ENCODE measurements at regions not wholly inside any gene's neighbourhood (a gene's known extent, or its start where the extent isn't known, plus 50 kb on each side); places are given as distances from the start of the nearest gene placed in this dataset.
"Not testable (repeated sequence)": the region's sequence is repeated elsewhere in the genome, so short reads cannot be mapped to it uniquely, and the experiment has no call there.

DNA sequence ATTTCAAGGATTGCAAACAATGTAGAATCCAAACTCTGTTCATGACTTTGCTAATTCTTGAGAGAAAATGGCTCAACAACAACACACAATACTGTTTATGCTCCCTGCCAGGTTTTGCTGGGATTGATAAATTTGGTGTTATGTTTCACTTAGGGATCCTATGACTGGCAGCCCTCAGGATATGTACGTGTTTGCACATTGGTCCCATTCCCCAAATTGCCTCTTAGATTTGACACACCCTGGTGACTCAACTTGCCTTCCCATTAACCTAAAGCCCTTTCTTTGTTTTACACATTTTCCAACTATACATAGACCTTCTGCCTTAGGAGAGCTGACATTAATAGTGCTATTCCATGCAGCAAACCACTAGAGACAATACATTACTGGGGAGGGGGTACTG lies 809.4 kb upstream of the AMELY start:
- no peak overlapping the region for H3K4me3 Mint-ChIP-seq
- no peak for DNase-seq (ENCODE audit: low spot score in 2 of 2)
- H3K36me3 Mint-ChIP-seq = no peaks in the 10 kb centered on the region
- no peak overlapping the region for H3K27ac Mint-ChIP-seq
- H3K9me3 Mint-ChIP-seq = no peaks in the 10 kb centered on the region
- H3K4me1 Mint-ChIP-seq = no peaks in the 10 kb centered on the region
- no peak for ATAC-seq

DNA sequence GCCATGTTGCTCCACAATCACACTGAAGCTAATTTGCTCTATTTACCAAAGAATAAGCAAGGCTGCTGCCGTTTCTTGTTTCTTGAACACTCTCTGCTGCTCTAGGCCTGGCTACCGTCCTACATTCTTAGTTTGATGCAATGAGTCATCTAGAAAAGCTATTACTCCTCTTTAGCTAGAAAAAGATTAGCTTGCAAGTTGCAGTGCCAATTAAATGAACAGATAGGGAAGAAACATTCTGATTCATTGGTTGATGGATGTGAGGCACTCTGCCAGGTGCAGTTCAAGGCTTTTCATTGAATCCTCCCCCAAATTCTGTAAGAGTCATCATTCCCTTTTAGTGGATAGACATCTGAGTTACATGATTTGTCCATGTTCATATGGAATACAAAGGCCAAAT lies 807.7 kb upstream of the AMELY start:
- ATAC-seq (no peak), DNase-seq (ENCODE audit: low spot score in 2 of 2) (no peak)
- Mint-ChIP-seq H3K9me3 (no peaks in the 10 kb centered on the region), H3K4me1 (no peaks in the 10 kb centered on the region), H3K27ac (no peak overlapping the region), H3K36me3 (no peaks in the 10 kb centered on the region), H3K4me3 (no peak overlapping the region)

DNA sequence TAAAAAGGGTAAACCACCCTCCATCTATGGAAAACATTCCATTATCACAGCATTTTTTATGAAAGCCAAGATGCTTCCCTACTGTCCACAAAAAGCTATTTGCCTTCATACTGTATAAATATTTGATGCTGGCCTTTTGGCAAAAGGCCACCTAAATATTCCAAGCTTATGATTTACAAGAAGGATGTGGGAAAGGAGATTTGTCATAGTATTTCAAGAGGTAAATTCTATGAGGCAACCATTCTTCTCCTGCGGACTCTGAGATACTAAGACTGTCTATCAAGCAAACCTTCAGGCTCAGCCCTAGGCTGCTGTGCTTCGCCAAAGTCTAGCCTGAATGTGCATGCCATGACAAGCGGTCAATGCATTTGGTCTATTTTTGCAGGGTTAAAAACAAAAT lies 807.1 kb upstream of the AMELY start:
- ATAC-seq (no peak), DNase-seq (ENCODE audit: low spot score in 2 of 2) (no peak)
- Mint-ChIP-seq H3K9me3 (no peaks in the 10 kb centered on the region), H3K4me3 (no peak overlapping the region), H3K27ac (no peak overlapping the region), H3K4me1 (no peaks in the 10 kb centered on the region), H3K36me3 (no peaks in the 10 kb centered on the region)

DNA sequence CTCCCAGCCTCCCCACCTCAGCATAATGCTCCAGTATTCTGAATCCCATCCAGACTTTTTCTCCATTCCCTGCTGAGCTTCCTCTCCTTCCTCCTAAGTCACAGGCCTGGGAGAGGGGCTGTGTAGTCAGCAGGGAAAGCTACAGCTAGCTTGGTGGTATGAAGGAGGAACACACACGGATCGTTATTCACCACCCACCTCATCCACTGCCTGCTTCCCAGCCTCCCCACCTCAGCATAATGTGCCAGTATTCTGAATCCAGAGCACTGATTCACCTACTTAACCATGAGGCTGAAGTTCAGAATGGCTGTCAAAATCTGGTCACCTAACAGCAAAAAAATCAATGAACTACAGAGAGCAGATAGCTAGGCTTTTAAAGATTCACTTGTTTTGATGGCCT lies 806.6 kb upstream of the AMELY start:
- H3K4me1 Mint-ChIP-seq = no peaks in the 10 kb centered on the region
- no peaks in the 10 kb centered on the region for H3K9me3 Mint-ChIP-seq
- no peak for DNase-seq (ENCODE audit: low spot score in 2 of 2)
- H3K36me3 Mint-ChIP-seq = no peaks in the 10 kb centered on the region
- H3K27ac Mint-ChIP-seq = no peak overlapping the region
- ATAC-seq = no peak
- H3K4me3 Mint-ChIP-seq = no peak overlapping the region

DNA sequence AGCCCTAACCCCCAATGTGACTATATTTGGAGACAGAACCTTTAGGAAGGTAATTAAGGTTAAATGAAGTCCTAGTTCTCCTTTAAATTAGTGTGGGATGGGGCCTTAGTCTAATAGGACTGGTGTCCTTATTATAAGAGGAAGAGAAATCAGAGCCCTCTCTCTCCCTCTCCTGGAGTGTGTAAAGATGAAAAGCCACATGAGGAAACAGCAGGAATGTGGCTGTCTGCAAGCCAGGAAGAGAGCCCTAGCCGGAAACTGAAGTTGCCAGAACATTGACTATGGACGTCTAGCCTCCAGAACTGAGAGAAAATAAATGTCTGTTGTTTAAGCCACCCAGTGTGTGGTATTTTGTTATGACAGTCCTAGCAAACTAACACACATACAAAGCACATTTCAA lies 802.9 kb upstream of the AMELY start:
- Mint-ChIP-seq H3K9me3 (no peaks in the 10 kb centered on the region), H3K4me3 (no peak overlapping the region)
- no peak for DNase-seq (ENCODE audit: low spot score in 2 of 2)

DNA sequence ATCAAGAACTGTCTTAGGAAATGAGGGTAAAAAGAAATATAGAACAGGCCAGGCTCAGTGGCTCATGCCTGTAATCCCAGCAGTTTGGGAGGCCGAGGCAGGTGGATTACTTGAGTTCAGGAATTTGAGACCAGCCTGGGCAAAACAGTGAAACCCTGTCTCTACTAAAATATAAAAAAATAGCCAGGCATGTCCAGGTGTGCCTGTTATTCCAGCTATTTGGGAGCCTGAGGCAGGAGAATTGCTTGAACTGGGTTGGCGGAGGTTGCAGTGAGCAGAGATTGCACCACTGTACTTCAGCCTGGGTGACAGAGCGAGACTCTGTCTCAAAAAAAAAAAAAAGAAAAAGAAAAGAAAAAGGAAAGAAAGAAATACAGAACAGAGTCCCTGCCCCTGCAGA lies 802.2 kb upstream of the AMELY start:
- not testable (repeated sequence) for DNase-seq (ENCODE audit: low spot score in 2 of 2); H3K27ac Mint-ChIP-seq; ATAC-seq; H3K9me3 Mint-ChIP-seq; H3K4me3 Mint-ChIP-seq; H3K36me3 Mint-ChIP-seq; H3K4me1 Mint-ChIP-seq

More for the DNA sequence above, 802.9 kb upstream of the AMELY start:
- H3K27ac Mint-ChIP-seq = no peak overlapping the region
- H3K36me3 Mint-ChIP-seq = no peaks in the 10 kb centered on the region
- no peaks in the 10 kb centered on the region for H3K4me1 Mint-ChIP-seq
- no peak for ATAC-seq

DNA sequence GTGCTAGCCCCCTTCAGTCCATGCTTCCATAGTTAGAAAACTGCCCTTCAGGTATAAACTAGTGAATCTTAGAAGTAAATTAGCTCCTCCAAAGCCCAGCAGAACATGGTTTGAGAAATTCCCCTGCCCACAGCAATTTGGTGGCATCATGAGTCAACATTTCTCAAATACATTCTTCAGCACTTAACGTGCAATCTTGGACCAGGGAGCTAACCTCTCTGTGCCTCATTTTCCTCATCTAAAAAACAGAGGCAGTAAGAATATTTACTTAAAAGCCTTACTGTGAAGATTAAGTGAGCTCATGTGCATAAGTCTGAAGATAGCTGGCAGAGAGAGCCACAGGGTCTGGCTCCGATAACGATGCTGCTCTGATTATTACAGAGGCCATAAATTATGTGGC lies 800.7 kb upstream of the AMELY start:
- DNase-seq (ENCODE audit: low spot score in 2 of 2) (no peak), ATAC-seq (no peak)
- H3K27ac Mint-ChIP-seq = no peak overlapping the region
- no peaks in the 10 kb centered on the region for H3K36me3 Mint-ChIP-seq
- no peaks in the 10 kb centered on the region for H3K9me3 Mint-ChIP-seq
- no peaks in the 10 kb centered on the region for H3K4me1 Mint-ChIP-seq
- H3K4me3 Mint-ChIP-seq = no peak overlapping the region

DNA sequence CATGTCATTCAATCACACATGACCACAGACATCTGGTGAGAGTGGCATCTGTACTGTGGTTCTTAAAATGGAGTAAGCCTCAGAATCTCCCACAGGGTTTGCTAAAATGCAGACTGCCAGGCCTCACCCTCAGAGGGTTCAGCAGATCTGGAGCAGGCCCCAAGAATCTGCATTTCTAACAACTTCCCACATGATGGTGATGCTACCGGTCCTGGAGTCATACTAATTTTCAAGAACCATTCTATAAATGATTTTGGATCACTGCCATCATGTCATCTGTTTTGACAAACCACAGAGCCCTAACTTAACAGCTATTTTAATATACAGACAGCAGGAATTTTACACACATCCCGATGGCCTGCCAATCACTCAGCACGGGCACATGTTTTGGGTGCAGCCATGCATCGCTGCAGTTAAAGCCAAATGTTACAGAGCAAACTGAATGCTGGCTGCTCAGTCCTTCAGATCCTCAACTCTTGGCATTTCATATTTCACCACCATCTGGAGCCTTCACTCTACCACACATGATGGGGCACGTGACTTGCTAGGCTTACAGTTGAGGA lies 792.1 kb upstream of the AMELY start:
- no peak overlapping the region for H3K27ac Mint-ChIP-seq
- no peak overlapping the region for H3K4me3 Mint-ChIP-seq
- ATAC-seq = no peak
- DNase-seq (ENCODE audit: low spot score in 2 of 2) = no peak
- H3K36me3 Mint-ChIP-seq = no peaks in the 10 kb centered on the region
- H3K9me3 Mint-ChIP-seq = no peaks in the 10 kb centered on the region
- no peaks in the 10 kb centered on the region for H3K4me1 Mint-ChIP-seq

DNA sequence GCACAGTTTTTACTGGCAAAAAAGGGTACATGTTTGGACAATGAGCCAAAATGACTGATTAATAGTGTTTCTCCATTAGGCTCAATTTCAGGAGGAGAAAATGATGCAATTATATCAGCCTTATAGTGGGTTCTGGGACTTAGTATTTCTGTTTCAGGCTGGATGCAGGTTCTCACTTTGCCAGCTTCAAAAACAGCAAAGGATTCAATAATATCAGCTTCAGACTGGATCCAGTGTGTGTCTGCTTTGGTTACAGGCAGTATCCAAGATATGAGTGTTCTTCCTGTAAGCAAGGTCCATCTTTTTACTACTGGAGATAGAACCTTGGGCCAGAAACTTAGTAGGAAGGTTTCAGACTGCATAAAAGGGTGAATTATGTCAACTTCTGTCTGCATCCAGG lies 790.9 kb upstream of the AMELY start:
- Mint-ChIP-seq H3K36me3 (no peaks in the 10 kb centered on the region), H3K4me1 (no peaks in the 10 kb centered on the region), H3K9me3 (no peaks in the 10 kb centered on the region), H3K27ac (no peak overlapping the region), H3K4me3 (no peak overlapping the region)
- ATAC-seq = no peak
- no peak for DNase-seq (ENCODE audit: low spot score in 2 of 2)

DNA sequence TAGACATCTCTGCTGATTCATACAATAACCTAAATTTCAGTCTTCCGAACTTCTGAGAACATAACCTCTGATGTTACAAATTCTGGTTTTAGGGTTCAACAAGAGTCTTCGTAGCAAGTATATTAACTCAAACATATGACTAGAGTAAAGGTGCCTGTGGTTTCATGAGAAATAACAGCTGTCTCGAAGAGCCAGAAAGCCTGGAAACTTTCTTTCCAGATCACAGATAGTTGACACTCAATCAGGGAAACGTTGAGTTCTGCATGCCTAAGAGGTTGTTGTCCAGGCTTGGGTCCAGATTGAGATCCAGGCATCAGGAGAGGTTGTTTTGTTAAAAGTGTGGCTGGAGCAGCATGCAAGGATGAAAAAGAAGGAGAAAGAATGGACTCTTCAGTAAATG lies 790.1 kb upstream of the AMELY start:
- DNase-seq (ENCODE audit: low spot score in 2 of 2) = no peak
- Mint-ChIP-seq H3K27ac (no peak overlapping the region), H3K36me3 (no peaks in the 10 kb centered on the region), H3K4me3 (no peak overlapping the region), H3K9me3 (no peaks in the 10 kb centered on the region), H3K4me1 (no peaks in the 10 kb centered on the region)
- ATAC-seq = no peak

DNA sequence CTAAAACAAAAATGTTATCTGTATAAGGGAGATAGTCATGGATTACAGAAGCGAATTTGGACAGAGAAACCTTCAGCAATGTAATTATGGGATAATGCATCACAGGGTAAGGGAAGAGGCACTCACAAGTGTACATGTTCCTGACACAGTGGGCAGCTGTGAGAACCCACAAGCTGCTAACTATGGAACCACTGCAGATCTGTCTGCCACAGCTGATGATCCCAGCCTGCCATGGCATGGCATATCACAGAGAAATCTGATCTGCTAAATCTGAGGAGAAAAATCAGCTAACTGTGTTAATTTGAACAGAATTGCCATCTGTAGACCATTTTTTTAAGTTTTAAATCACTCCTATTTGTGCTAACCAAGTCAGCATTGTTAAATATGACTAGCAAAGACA lies 786.0 kb upstream of the AMELY start:
- ATAC-seq (no peak), DNase-seq (ENCODE audit: low spot score in 2 of 2) (no peak)
- Mint-ChIP-seq H3K4me1 (no peaks in the 10 kb centered on the region), H3K36me3 (no peaks in the 10 kb centered on the region), H3K27ac (no peak overlapping the region), H3K4me3 (no peak overlapping the region), H3K9me3 (no peaks in the 10 kb centered on the region)

DNA sequence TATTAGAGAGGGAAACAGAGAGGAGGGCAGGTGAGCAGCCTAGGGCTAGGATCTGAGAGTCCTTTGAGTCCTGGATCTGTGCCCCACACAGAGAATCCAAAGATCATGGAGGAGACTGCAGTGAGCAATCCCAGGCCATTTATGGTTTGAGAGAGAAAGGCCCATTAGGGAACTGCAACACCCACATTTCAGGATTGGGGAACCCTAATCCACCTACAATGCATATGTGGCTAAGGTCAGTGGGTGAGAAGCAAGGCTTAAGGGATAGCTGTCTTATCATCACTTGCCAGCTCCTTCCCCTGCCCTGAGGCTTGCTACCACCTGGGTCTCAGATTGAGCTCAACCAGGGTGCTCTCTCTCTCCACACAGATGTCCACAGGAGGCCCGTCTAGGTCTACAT lies 781.1 kb upstream of the AMELY start:
- H3K27ac Mint-ChIP-seq = no peak overlapping the region
- DNase-seq (ENCODE audit: low spot score in 2 of 2) = no peak
- ATAC-seq = no peak
- H3K4me1 Mint-ChIP-seq = no peaks in the 10 kb centered on the region
- H3K36me3 Mint-ChIP-seq = no peaks in the 10 kb centered on the region
- H3K9me3 Mint-ChIP-seq = no peaks in the 10 kb centered on the region
- no peak overlapping the region for H3K4me3 Mint-ChIP-seq

DNA sequence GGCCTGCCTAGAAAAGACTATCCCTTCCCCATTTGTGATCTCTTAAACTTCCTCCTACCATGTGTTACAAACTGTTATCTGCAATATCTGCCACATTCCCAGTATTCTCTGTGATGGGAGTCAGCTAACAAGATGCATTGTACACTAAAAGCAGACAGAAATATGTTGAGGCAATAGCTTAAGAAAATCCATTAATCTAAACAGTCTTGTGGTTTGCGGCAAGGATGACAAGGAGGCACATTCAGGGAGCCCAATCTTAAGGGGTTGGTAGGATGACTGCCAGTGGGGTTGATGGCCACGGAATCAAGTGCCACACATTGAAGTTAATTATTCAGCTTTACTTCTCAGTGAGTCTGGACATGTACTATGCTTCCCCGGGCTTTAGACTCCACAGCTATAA lies 775.5 kb upstream of the AMELY start:
- no peak overlapping the region for H3K27ac Mint-ChIP-seq
- H3K4me1 Mint-ChIP-seq = no peaks in the 10 kb centered on the region
- H3K4me3 Mint-ChIP-seq = no peak overlapping the region
- ATAC-seq = no peak
- H3K9me3 Mint-ChIP-seq = no peaks in the 10 kb centered on the region
- H3K36me3 Mint-ChIP-seq = no peaks in the 10 kb centered on the region
- no peak for DNase-seq (ENCODE audit: low spot score in 2 of 2)

DNA sequence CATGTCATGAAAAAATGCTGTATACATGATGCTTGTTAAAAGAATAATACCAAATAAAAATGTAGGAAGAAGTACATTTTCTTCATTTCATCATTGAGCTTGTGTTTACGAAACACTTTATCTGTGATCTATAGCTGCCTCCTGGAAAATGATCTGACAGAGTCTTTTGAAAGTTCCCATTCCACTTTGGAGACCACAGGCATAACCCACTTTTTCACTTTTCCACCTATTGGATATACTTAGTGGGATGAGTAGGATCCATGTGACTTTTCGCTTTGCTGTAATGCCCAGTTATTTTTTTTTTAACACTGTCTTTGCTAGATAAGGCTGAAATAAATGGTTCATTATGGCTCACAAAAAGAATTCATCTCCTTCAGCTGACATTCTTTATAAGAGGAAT lies 773.0 kb upstream of the AMELY start:
- Mint-ChIP-seq H3K4me3 (no peak overlapping the region), H3K4me1 (no peaks in the 10 kb centered on the region), H3K27ac (no peak overlapping the region), H3K36me3 (no peaks in the 10 kb centered on the region), H3K9me3 (no peaks in the 10 kb centered on the region)
- DNase-seq (ENCODE audit: low spot score in 2 of 2) (no peak), ATAC-seq (no peak)

DNA sequence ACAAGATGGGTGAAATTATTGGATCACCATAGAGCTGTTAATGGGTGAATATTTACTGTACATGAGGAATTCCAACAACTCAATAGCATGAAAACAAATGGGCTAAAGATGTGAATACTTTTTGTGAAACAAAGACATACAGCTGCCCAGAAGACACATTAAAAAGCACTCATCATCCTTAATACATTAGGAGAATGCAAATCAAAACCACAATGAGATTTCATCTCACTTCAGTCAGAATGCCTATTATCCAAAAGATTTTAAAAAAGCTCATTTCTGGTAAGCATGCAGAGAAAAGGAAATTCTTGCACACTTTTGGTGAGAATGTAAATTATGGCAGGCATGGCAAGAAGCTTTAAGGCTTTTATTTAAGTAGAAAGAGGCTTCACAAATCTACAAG lies 770.8 kb upstream of the AMELY start:
- Mint-ChIP-seq H3K27ac (no peak overlapping the region), H3K4me3 (no peak overlapping the region), H3K4me1 (no peaks in the 10 kb centered on the region), H3K9me3 (no peaks in the 10 kb centered on the region), H3K36me3 (no peaks in the 10 kb centered on the region)
- DNase-seq (ENCODE audit: low spot score in 2 of 2) (no peak), ATAC-seq (no peak)

DNA sequence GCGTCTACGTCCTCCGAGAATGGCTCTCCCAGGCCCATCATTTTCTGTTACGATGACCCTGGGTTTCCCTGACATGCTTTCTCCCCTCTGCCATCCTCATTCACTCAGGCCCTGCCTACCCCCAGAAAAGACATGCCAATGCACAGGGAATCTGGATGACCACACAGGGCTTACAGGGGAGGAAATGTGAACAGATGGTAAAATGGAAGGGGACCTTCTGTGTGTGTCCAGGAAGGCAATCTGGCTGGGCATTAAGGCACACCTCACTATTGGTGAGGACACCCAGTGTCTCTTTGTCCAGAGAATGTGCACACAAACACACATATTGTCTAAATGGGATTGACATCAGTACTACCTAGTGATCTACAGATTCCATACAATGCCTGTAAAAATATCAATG lies 769.9 kb upstream of the AMELY start:
- no peak overlapping the region for H3K27ac Mint-ChIP-seq
- no peak for DNase-seq (ENCODE audit: low spot score in 2 of 2)
- no peak for ATAC-seq
- H3K9me3 Mint-ChIP-seq = no peaks in the 10 kb centered on the region
- H3K36me3 Mint-ChIP-seq = no peaks in the 10 kb centered on the region
- H3K4me3 Mint-ChIP-seq = no peak overlapping the region
- H3K4me1 Mint-ChIP-seq = no peaks in the 10 kb centered on the region

DNA sequence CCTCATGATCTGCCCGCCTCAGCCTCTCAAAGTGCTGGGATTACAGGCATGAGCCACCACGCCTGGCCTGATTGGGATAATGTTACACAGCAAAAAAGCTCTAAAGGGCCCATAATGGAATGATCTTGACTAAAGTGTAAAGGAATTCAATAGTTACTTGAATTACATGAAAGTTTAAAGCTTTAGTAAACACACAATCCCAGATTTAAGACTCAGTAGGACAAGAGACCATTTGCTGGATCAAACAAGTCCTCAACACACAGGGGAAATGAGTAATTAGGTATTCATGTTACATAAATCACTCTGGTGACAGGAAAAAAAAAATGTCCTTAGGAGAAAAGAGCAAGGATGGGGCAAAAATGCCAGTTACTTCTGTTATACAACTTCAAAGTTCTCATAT lies 762.9 kb upstream of the AMELY start:
- Mint-ChIP-seq H3K9me3 (no peaks in the 10 kb centered on the region), H3K27ac (no peak overlapping the region), H3K4me3 (no peak overlapping the region), H3K36me3 (no peaks in the 10 kb centered on the region), H3K4me1 (no peaks in the 10 kb centered on the region)
- no peak for DNase-seq (ENCODE audit: low spot score in 2 of 2)
- ATAC-seq = no peak
